Liver (tissue), 3 donors: ENCODE measurements at regions not wholly inside any gene's neighbourhood (a gene's known extent, or its start where the extent isn't known, plus 50 kb on each side); places are given as distances from the start of the nearest gene placed in this dataset.

Source experiments
- FOXA1 ChIP-seq: IDR thresholded peaks from 2 replicates; pipeline ENCODE4 v1.6.1; 2016; ENCODE audit warnings: antibody characterized with exemption
- GABPA ChIP-seq, 2 donors: IDR thresholded peaks in 1 of 2; conservative IDR thresholded peaks in 1 of 2; 2 replicates each; pipeline ENCODE4 v1.6.1; 2016; ENCODE audit warnings: antibody characterized with exemption in 2 of 2, mild to moderate bottlenecking in 1 of 2, moderate library complexity in 1 of 2
- HNF4A ChIP-seq, 2 donors: conservative IDR thresholded peaks; 2 replicates each; pipeline ENCODE4 v1.6.1; 2016; ENCODE audit warnings: antibody characterized with exemption in 2 of 2, mild to moderate bottlenecking in 2 of 2
- RAD21 ChIP-seq, 2 donors: IDR thresholded peaks; 2 replicates each; pipeline ENCODE4 v1.6.1; 2016; ENCODE audit warnings: antibody characterized with exemption in 2 of 2, mild to moderate bottlenecking in 2 of 2
- SP1 ChIP-seq: IDR thresholded peaks from 2 replicates; pipeline ENCODE4 v1.6.1; 2018; ENCODE audit warnings: antibody characterized with exemption, mild to moderate bottlenecking
- TAF1 ChIP-seq: conservative IDR thresholded peaks from 2 replicates; pipeline ENCODE4 v1.6.1; 2016; ENCODE audit warnings: antibody characterized with exemption, mild to moderate bottlenecking
- YY1 ChIP-seq: IDR thresholded peaks from 2 replicates; pipeline ENCODE4 v1.6.1; 2016; ENCODE audit warnings: antibody characterized with exemption, mild to moderate bottlenecking
- TF ChIP-seq, protein P1 (sequence below): fragments of 150-350 bp; IDR thresholded peaks from 2 replicates; pipeline ENCODE4 v1.5.1; 2017; ENCODE audit warnings: improper control_type of control experiment, low read depth, low read length; ENCODE audit not compliant: missing input control
- TF ChIP-seq, protein P2 (sequence below): IDR thresholded peaks from 2 replicates; pipeline ENCODE4 v1.6.1; 2016; ENCODE audit warnings: antibody characterized with exemption, mild to moderate bottlenecking
- TF ChIP-seq, protein P3 (sequence below): IDR thresholded peaks from 2 replicates; pipeline ENCODE4 v1.6.1; 2016; ENCODE audit warnings: antibody characterized with exemption
- donor health status: healthy.
- donor health status: healthy.

DNA sequence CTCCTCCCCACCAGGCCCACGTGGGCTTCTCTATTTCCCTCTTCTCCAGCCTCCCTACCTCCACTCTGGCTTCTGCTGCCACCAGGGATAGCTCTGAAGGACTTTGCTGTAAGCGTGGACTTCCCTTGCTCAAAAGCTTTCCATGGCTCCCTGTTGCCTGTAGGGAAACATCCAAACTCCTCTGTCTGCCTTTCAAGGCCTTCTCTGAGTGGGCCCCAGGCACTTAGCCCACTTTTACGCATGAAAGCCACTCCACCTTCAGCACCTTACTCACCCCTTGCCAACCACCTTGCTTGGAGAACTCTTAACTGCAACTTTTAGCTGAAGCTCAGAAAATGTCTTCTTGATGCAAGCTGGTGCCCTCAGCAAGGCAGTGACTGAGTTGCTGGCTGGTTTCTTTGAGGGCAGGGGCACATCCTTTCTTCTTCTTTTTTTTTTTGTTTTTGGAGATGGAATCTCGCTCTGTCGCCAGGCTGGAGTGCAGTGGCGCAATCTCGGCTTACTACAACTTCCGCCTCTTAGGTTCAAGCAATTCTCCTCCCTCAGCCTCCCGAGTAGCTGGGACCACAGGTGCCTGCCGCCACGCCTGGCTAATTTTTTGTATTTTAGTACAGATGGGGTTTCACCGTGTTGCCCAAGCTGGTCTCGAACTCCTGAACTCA is 52.0 kb upstream of the DLX4 start:
- TF ChIP-seq, protein P1, sequence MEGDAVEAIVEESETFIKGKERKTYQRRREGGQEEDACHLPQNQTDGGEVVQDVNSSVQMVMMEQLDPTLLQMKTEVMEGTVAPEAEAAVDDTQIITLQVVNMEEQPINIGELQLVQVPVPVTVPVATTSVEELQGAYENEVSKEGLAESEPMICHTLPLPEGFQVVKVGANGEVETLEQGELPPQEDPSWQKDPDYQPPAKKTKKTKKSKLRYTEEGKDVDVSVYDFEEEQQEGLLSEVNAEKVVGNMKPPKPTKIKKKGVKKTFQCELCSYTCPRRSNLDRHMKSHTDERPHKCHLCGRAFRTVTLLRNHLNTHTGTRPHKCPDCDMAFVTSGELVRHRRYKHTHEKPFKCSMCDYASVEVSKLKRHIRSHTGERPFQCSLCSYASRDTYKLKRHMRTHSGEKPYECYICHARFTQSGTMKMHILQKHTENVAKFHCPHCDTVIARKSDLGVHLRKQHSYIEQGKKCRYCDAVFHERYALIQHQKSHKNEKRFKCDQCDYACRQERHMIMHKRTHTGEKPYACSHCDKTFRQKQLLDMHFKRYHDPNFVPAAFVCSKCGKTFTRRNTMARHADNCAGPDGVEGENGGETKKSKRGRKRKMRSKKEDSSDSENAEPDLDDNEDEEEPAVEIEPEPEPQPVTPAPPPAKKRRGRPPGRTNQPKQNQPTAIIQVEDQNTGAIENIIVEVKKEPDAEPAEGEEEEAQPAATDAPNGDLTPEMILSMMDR: no peak
- TF ChIP-seq, protein P2, sequence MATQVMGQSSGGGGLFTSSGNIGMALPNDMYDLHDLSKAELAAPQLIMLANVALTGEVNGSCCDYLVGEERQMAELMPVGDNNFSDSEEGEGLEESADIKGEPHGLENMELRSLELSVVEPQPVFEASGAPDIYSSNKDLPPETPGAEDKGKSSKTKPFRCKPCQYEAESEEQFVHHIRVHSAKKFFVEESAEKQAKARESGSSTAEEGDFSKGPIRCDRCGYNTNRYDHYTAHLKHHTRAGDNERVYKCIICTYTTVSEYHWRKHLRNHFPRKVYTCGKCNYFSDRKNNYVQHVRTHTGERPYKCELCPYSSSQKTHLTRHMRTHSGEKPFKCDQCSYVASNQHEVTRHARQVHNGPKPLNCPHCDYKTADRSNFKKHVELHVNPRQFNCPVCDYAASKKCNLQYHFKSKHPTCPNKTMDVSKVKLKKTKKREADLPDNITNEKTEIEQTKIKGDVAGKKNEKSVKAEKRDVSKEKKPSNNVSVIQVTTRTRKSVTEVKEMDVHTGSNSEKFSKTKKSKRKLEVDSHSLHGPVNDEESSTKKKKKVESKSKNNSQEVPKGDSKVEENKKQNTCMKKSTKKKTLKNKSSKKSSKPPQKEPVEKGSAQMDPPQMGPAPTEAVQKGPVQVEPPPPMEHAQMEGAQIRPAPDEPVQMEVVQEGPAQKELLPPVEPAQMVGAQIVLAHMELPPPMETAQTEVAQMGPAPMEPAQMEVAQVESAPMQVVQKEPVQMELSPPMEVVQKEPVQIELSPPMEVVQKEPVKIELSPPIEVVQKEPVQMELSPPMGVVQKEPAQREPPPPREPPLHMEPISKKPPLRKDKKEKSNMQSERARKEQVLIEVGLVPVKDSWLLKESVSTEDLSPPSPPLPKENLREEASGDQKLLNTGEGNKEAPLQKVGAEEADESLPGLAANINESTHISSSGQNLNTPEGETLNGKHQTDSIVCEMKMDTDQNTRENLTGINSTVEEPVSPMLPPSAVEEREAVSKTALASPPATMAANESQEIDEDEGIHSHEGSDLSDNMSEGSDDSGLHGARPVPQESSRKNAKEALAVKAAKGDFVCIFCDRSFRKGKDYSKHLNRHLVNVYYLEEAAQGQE: no peak
- no peak for TF ChIP-seq GABPA (IDR thresholded peaks at IDR 0.05 in 1 of 2, conservative IDR thresholded peaks at IDR 0.05 in 1 of 2)
- no peak for TF ChIP-seq FOXA1
- TF ChIP-seq, protein P3, sequence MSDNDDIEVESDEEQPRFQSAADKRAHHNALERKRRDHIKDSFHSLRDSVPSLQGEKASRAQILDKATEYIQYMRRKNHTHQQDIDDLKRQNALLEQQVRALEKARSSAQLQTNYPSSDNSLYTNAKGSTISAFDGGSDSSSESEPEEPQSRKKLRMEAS: no peak
- no peak for TF ChIP-seq YY1
- TF ChIP-seq HNF4A (conservative IDR thresholded peaks at IDR 0.05): no peak
- no peak for TF ChIP-seq SP1
- TF ChIP-seq RAD21 (IDR thresholded peaks at IDR 0.05): no peak
- no peak for TF ChIP-seq TAF1
